BLaER1 (cell line): ENCODE measurements at regions not wholly inside any gene's neighbourhood (a gene's known extent, or its start where the extent isn't known, plus 50 kb on each side); places are given as distances from the start of the nearest gene placed in this dataset.

ENCODE experiments used
- H3K27ac ChIP-seq: shearing (Covaris generic); formaldehyde crosslinking; 2 replicates; pipeline ENCODE4 v1.8.1; 2022
- H3K27me3 ChIP-seq: shearing (Covaris generic); formaldehyde crosslinking; 2 replicates; pipeline ENCODE4 v1.8.1; 2022
- H3K36me3 ChIP-seq: shearing (Covaris generic); formaldehyde crosslinking; 2 replicates; pipeline ENCODE4 v1.8.1; 2022
- H3K4me1 ChIP-seq: shearing (Covaris generic); formaldehyde crosslinking; 2 replicates; pipeline ENCODE4 v1.8.1; 2022
- H3K4me2 ChIP-seq: shearing (Covaris generic); formaldehyde crosslinking; 2 replicates; pipeline ENCODE4 v1.8.1; 2022
- H3K4me3 ChIP-seq: shearing (Covaris generic); formaldehyde crosslinking; 2 replicates; pipeline ENCODE4 v1.8.1; 2022
- H3K9ac ChIP-seq: shearing (Covaris generic); formaldehyde crosslinking; 2 replicates; pipeline ENCODE4 v1.8.1; 2022
- H3K9me3 ChIP-seq: shearing (Covaris generic); formaldehyde crosslinking; 2 replicates; pipeline ENCODE4 v1.8.1; 2022
- H4K20me1 ChIP-seq: shearing (Covaris generic); formaldehyde crosslinking; 2 replicates; pipeline ENCODE4 v1.8.1; 2022
- Cebpa-rat ChIP-seq: shearing (Covaris generic); IDR thresholded peaks from 2 replicates; pipeline ENCODE4 v1.8.1; 2022

DNA sequence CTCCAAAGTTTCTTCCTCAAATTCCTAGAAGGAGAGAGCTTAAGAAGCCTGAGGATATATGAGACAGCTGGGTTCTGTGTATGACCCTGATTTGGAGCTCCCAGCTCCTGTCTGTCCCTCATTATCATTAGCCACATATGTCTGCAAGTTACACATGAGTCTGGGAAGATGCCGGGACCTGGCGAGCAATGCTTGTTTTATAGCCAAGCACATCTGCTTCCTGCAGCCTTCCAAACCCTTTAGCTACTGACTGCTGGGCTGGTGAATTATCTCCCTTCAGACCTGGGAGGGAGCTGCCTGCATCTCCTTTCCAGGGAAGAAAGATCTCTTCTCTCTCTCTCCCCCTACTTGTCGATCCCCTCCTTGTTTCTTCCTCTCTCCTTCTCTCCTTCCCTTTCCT lies 556.7 kb upstream of the BOD1L1 start:
- Histone ChIP-seq H3K9ac (no peak overlapping the region), H3K27ac (no peak overlapping the region), H3K4me3 (no peak overlapping the region), H3K27me3 (peaks cover 42% of the 10 kb centered on the region), H3K36me3 (no peaks in the 10 kb centered on the region), H3K4me1 (peaks cover 21% of the 10 kb centered on the region), H3K4me2 (no peak overlapping the region), H3K9me3 (no peaks in the 10 kb centered on the region), H4K20me1 (peaks cover 12% of the 10 kb centered on the region; the same call in 1 of the 2 replicates)
- TF ChIP-seq Cebpa-rat = no peak

DNA sequence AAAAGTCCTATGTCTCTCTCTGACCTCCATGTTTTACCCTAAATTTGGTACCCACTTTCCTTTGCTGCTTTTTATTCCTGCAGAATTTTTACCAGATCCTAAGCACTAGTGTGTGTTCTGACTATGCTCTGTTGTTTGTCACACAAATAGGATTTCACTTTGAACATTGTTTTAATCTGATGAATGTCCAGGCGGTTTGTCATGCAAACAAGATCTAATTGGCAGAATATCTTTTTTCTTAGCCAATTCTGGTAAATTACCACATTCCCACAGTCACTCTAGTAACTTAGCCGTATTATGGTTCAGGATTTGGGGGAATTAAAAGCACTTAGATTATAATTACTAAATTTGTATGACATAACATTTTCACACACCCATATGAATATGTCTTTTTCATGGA lies 557.2 kb upstream of the BOD1L1 start:
- no peaks in the 10 kb centered on the region for H3K36me3 ChIP-seq
- no peak overlapping the region for H3K9ac ChIP-seq
- TF ChIP-seq Cebpa-rat = no peak
- no peaks in the 10 kb centered on the region for H3K9me3 ChIP-seq
- H4K20me1 ChIP-seq = peaks cover 12% of the 10 kb centered on the region; the same call in 1 of the 2 replicates
- no peak overlapping the region for H3K27ac ChIP-seq
- no peak overlapping the region for H3K4me3 ChIP-seq
- H3K4me1 ChIP-seq = peaks cover 20% of the 10 kb centered on the region
- no peak overlapping the region for H3K4me2 ChIP-seq
- H3K27me3 ChIP-seq = peaks cover 38% of the 10 kb centered on the region

- TF ChIP-seq Cebpa-rat = no peak
These were observed 560.7 kb upstream of the BOD1L1 start for GRCh38 chr4:14188214-14188613.

GRCh38 chr4:14193601-14194000 lies 566.1 kb upstream of the BOD1L1 start:
- H3K9ac ChIP-seq = no peak overlapping the region
- no peaks in the 10 kb centered on the region for H3K36me3 ChIP-seq
- H3K9me3 ChIP-seq = no peaks in the 10 kb centered on the region
- no peak overlapping the region for H3K27ac ChIP-seq
- no peaks in the 10 kb centered on the region for H4K20me1 ChIP-seq
- no peak for TF ChIP-seq Cebpa-rat
- no peak overlapping the region for H3K4me3 ChIP-seq
- no peaks in the 10 kb centered on the region for H3K27me3 ChIP-seq
- H3K4me1 ChIP-seq = no peaks in the 10 kb centered on the region
- no peak overlapping the region for H3K4me2 ChIP-seq

More at GRCh38 chr4:14188214-14188613, 560.7 kb upstream of the BOD1L1 start:
- Histone ChIP-seq H3K27ac (no peak overlapping the region), H4K20me1 (no peaks in the 10 kb centered on the region), H3K36me3 (no peaks in the 10 kb centered on the region), H3K9me3 (no peaks in the 10 kb centered on the region), H3K27me3 (peaks cover 13% of the 10 kb centered on the region), H3K4me2 (no peak overlapping the region), H3K4me1 (no peaks in the 10 kb centered on the region), H3K9ac (no peak overlapping the region), H3K4me3 (no peak overlapping the region)

DNA sequence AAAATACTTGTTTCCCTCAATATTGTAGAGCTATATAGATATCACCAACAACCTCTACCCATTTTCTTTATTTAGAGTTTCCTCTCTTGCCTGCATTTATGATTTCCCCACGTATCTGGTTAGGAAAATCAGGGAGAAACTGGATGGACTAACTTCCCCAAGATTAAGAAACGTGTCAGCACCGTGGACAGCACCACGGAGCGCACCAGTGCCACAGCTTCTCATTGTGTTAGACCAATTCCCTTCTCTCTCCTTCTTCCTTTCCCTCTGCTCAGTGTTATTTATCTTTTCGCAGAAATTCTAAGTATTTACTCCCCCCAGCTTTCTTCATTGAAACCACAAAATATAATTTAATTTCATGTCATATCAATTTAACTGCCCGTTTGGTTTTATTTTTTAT lies 568.6 kb upstream of the BOD1L1 start:
- no peak overlapping the region for H3K27ac ChIP-seq
- no peaks in the 10 kb centered on the region for H3K27me3 ChIP-seq
- H3K9me3 ChIP-seq = no peaks in the 10 kb centered on the region
- H4K20me1 ChIP-seq = no peaks in the 10 kb centered on the region
- no peak overlapping the region for H3K9ac ChIP-seq
- H3K4me2 ChIP-seq = no peak overlapping the region
- H3K36me3 ChIP-seq = no peaks in the 10 kb centered on the region
- no peak for TF ChIP-seq Cebpa-rat
- no peak overlapping the region for H3K4me3 ChIP-seq
- H3K4me1 ChIP-seq = no peaks in the 10 kb centered on the region

DNA sequence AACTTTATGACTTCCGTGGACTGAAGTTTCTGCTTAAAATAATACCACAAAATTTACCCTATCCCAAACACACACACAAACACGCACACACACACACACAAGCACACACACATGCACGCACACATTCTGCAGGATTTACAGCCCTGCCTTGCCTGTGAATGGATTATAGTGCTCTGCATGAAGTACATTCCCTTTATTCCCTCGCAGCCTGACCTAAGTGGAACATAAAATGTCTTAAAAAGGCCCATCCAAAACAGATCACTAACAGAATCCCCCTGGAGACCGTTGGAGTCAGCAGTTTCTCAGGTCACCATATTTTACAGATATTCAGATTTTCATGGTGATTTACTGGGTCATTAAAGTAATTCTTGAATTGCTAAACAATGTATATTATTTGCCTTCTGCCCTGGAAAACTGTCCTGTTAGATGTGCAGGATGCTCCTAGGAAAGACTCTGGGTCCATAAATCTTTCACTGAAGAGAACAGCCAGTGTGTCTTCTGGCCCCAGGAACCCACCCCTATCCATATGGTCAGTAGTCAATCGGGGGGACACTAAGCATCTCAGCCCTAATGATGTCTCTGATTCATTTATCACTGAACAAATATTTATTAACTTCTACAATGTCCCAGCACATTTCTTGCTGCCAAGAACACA lies 587.7 kb upstream of the BOD1L1 start:
- no peak overlapping the region for H3K27ac ChIP-seq
- H4K20me1 ChIP-seq = no peaks in the 10 kb centered on the region
- no peak overlapping the region for H3K4me2 ChIP-seq
- TF ChIP-seq Cebpa-rat = no peak
- H3K4me3 ChIP-seq = no peak overlapping the region
- H3K36me3 ChIP-seq = no peaks in the 10 kb centered on the region
- H3K9ac ChIP-seq = no peak overlapping the region
- no peaks in the 10 kb centered on the region for H3K9me3 ChIP-seq
- no peaks in the 10 kb centered on the region for H3K27me3 ChIP-seq
- no peaks in the 10 kb centered on the region for H3K4me1 ChIP-seq

DNA sequence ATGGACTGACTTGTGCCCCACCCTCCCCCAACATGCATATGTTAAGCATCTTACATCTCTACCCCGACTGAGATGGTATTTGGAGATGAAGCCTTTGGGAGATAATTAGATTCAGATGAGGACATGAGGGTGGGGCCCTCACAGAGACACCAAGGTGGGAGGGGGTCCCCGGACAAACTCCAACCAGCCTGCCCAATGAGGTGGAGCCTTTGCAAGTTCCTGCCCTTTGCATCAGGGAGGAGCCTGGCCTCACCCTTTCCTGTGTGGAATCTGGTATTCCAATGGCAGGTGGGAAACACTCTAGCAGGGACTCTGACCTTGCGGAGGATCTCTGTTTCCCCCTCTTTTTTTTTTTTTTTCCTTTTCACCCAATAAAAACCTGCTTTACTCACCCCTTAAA lies 589.9 kb upstream of the BOD1L1 start:
- TF ChIP-seq Cebpa-rat = no peak

GRCh38 chr4:14218641-14219040 lies 591.1 kb upstream of the BOD1L1 start:
- no peak for TF ChIP-seq Cebpa-rat
- Histone ChIP-seq H3K36me3 (no peaks in the 10 kb centered on the region), H3K4me1 (no peaks in the 10 kb centered on the region), H3K4me2 (no peak overlapping the region), H3K9me3 (no peaks in the 10 kb centered on the region), H3K27ac (no peak overlapping the region), H4K20me1 (no peaks in the 10 kb centered on the region), H3K9ac (no peak overlapping the region), H3K27me3 (no peaks in the 10 kb centered on the region), H3K4me3 (no peak overlapping the region)

More for the DNA sequence above, 589.9 kb upstream of the BOD1L1 start:
- Histone ChIP-seq H3K9ac (no peak overlapping the region), H3K4me1 (no peaks in the 10 kb centered on the region), H3K4me3 (no peak overlapping the region), H3K36me3 (no peaks in the 10 kb centered on the region), H3K27me3 (no peaks in the 10 kb centered on the region), H3K4me2 (no peak overlapping the region), H3K9me3 (no peaks in the 10 kb centered on the region), H3K27ac (no peak overlapping the region), H4K20me1 (no peaks in the 10 kb centered on the region)

DNA sequence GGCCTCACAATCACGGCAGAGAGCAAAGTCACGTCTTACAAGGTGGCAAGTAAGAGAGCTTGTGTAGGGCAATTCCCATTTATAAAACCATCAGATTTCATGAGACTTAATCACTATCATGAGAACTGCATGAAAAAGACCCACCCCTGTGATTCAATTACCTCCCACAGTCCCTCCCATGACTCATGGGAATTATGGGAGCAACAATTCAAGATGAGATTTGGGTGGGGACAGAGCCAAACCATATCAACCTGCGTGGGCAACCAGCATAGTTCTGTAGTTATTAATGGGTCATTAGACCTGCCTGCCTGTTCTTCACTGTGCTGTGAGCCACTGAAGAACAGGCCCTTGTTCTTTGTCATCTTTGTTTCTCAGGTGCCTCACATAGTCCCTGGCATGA lies 593.7 kb upstream of the BOD1L1 start:
- no peaks in the 10 kb centered on the region for H4K20me1 ChIP-seq
- no peaks in the 10 kb centered on the region for H3K36me3 ChIP-seq
- H3K27ac ChIP-seq = no peak overlapping the region
- no peaks in the 10 kb centered on the region for H3K27me3 ChIP-seq
- no peak overlapping the region for H3K4me2 ChIP-seq
- no peak for TF ChIP-seq Cebpa-rat
- no peaks in the 10 kb centered on the region for H3K9me3 ChIP-seq
- no peak overlapping the region for H3K9ac ChIP-seq
- H3K4me3 ChIP-seq = no peak overlapping the region
- no peaks in the 10 kb centered on the region for H3K4me1 ChIP-seq

DNA sequence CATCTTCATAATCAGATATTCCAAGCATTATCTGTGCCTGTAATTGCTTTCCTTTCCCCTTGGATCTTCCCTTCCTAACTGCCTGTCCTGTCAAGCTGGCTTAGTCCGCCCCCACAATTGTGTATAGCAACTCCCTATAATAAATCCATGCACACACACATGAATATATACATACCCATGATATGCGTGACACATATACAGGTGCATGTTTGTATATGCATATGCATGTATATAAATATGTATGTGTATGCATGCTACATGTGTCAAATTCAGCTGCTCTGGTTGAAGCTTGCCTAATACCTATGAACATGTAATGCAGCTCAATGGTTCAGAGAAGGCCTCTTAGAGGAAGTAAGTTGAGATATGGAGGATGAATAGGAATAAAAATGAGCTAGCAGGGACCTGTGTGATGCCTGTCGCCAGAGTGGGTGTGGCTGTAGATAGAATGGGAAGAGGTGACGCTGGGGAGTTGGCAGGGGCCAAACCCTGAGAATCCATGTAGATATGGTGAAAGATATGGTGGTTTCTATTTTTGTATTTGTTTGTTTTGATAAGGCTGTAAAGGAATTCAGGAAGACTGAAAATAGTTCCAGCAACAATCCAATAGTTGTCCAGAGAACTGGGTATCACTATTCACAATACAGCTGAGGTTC lies 595.0 kb upstream of the BOD1L1 start:
- no peak overlapping the region for H3K9ac ChIP-seq
- no peaks in the 10 kb centered on the region for H3K9me3 ChIP-seq
- no peak overlapping the region for H3K27ac ChIP-seq
- TF ChIP-seq Cebpa-rat = no peak
- no peaks in the 10 kb centered on the region for H3K36me3 ChIP-seq
- H4K20me1 ChIP-seq = no peaks in the 10 kb centered on the region
- no peaks in the 10 kb centered on the region for H3K27me3 ChIP-seq
- no peak overlapping the region for H3K4me2 ChIP-seq
- no peaks in the 10 kb centered on the region for H3K4me1 ChIP-seq
- H3K4me3 ChIP-seq = no peak overlapping the region
